ENCODE measurements at regions not wholly inside any gene's neighbourhood (a gene's known extent, or its start where the extent isn't known, plus 50 kb on each side); places are given as distances from the start of the nearest gene placed in this dataset.
A peak's percentile ranks its signal among the peaks of the same experiment; 100 is the strongest.

- Mint-ChIP-seq H3K36me3 (ENCODE audit: insufficient read depth) (no peaks in the 10 kb centered on the region), H3K4me1 (peaks cover 9% of the 10 kb centered on the region), H3K27me3 (no peaks in the 10 kb centered on the region), H3K27ac (ENCODE audit: low read depth) (no peak overlapping the region), H3K4me3 (no peak overlapping the region), H3K9me3 (no peaks in the 10 kb centered on the region)
- DNase-seq (ENCODE audit: low spot score in 2 of 2) (no peak), ATAC-seq (replicated peaks; ENCODE audit: extremely low read depth, poor library complexity, severe bottlenecking) (no peak)
Observed at GRCh38 chr6:75546381-75546780, 52.8 kb upstream of the FILIP1 start.

GRCh38 chr6:75550544-75551167, 51.0 kb upstream of the SENP6 start:
- H3K9me3 Mint-ChIP-seq = no peaks in the 10 kb centered on the region
- no peak overlapping the region for H3K27ac Mint-ChIP-seq (ENCODE audit: low read depth)

DNA sequence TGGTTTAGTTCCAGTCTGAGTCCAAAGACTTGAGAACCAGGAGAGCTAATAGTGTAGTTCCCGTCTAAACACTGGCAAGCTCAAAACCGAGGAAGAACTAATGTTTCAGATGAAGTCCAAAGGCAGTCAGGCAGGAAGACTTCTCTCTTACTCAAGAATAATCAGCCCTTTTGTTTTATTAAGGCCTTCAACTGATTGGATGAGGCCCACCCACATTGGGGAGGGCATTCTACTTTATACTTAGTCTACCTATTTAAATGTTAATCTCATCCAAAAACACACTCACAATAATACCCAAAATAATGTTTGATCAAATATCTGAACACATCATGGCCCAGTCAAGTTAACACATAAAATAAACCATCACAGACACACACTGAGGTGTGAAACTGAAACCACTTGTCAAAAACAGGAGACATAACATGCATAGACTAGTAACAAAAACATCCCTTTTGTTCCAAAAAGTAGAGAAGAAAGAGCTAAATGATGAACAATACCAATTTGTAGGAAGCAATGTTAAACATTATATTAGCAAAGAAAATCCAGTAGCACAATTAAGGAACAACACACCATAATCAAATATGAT, 50.2 kb upstream of the SENP6 start:
- Mint-ChIP-seq H3K36me3 (ENCODE audit: insufficient read depth) (no peaks in the 10 kb centered on the region), H3K4me1 (peaks cover 14% of the 10 kb centered on the region), H3K9me3 (no peaks in the 10 kb centered on the region), H3K27me3 (no peaks in the 10 kb centered on the region), H3K27ac (ENCODE audit: low read depth) (peak overlapping the region; percentile 2), H3K4me3 (peak overlapping the region; percentile 12)
- no peak for DNase-seq (ENCODE audit: low spot score in 2 of 2)
- ATAC-seq (replicated peaks; ENCODE audit: extremely low read depth, poor library complexity, severe bottlenecking) = peak; percentile 76

More at GRCh38 chr6:75550544-75551167, 51.0 kb upstream of the SENP6 start:
- DNase-seq (ENCODE audit: low spot score in 2 of 2) = no peak
- Mint-ChIP-seq H3K36me3 (ENCODE audit: insufficient read depth) (no peaks in the 10 kb centered on the region), H3K4me3 (no peak overlapping the region), H3K4me1 (peaks cover 14% of the 10 kb centered on the region), H3K27me3 (no peaks in the 10 kb centered on the region)
- no peak for ATAC-seq (replicated peaks; ENCODE audit: extremely low read depth, poor library complexity, severe bottlenecking)
